KMS-11 (cell line): ENCODE measurements at regions not wholly inside any gene's neighbourhood (a gene's known extent, or its start where the extent isn't known, plus 50 kb on each side); places are given as distances from the start of the nearest gene placed in this dataset.

Source experiments
- H2AFZ ChIP-seq: fragments of 200-600 bp; sonication (generic); 2 replicates; pipeline ENCODE4 v1.6.1; 2016; ENCODE audit warnings: antibody characterized with exemption, mixed run types, low read depth
- H3K27ac ChIP-seq: fragments of 200-600 bp; sonication (generic); 2 replicates; pipeline ENCODE4 v1.6.1; 2016; ENCODE audit warnings: mild to moderate bottlenecking, mixed run types
- H3K27me3 ChIP-seq: fragments of 200-600 bp; sonication (generic); 2 replicates; pipeline ENCODE4 v1.6.1; 2017; ENCODE audit warnings: mild to moderate bottlenecking, low read depth, mixed run types, moderate library complexity; ENCODE audit not compliant: insufficient read depth
- H3K36me3 ChIP-seq: fragments of 200-600 bp; sonication (generic); 2 replicates; pipeline ENCODE4 v1.6.1; 2017; ENCODE audit warnings: mild to moderate bottlenecking, mixed run types; ENCODE audit not compliant: insufficient read depth
- H3K4me1 ChIP-seq: fragments of 200-600 bp; sonication (generic); 2 replicates; pipeline ENCODE4 v1.6.1; 2016; ENCODE audit warnings: mild to moderate bottlenecking, low read depth, mixed run types; ENCODE audit not compliant: poor library complexity, severe bottlenecking
- H3K4me2 ChIP-seq: fragments of 200-600 bp; sonication (generic); 2 replicates; pipeline ENCODE4 v1.7.0; 2016; ENCODE audit warnings: mild to moderate bottlenecking, mixed run types
- H3K4me3 ChIP-seq: fragments of 200-600 bp; sonication (generic); IDR thresholded peaks from 2 replicates; pipeline ENCODE4 v1.6.1; 2017; ENCODE audit warnings: low read depth, low read length, mixed read lengths; ENCODE audit not compliant: insufficient read depth
- H3K79me2 ChIP-seq: fragments of 200-600 bp; sonication (generic); 2 replicates; pipeline ENCODE4 v1.6.1; 2016; ENCODE audit warnings: low read depth, mixed run types; ENCODE audit not compliant: insufficient read depth
- H3K9ac ChIP-seq: fragments of 200-600 bp; sonication (generic); 2 replicates; pipeline ENCODE4 v1.6.1; 2016; ENCODE audit warnings: mild to moderate bottlenecking, mixed run types
- H4K20me1 ChIP-seq: fragments of 200-600 bp; sonication (generic); 2 replicates; pipeline ENCODE4 v1.6.1; 2016; ENCODE audit warnings: mild to moderate bottlenecking, mixed run types; ENCODE audit not compliant: insufficient read depth
- TF ChIP-seq, protein P1 (sequence below): fragments of 200-600 bp; sonication (generic); conservative IDR thresholded peaks from 2 replicates; pipeline ENCODE4 v1.6.1; 2017; ENCODE audit warnings: low read depth, mild to moderate bottlenecking, antibody characterized with exemption, low read length, moderate library complexity, mixed read lengths

GRCh38 chr12:127400221-127400620, 866.7 kb upstream of the TMEM132C start:
- TF ChIP-seq, protein P1, sequence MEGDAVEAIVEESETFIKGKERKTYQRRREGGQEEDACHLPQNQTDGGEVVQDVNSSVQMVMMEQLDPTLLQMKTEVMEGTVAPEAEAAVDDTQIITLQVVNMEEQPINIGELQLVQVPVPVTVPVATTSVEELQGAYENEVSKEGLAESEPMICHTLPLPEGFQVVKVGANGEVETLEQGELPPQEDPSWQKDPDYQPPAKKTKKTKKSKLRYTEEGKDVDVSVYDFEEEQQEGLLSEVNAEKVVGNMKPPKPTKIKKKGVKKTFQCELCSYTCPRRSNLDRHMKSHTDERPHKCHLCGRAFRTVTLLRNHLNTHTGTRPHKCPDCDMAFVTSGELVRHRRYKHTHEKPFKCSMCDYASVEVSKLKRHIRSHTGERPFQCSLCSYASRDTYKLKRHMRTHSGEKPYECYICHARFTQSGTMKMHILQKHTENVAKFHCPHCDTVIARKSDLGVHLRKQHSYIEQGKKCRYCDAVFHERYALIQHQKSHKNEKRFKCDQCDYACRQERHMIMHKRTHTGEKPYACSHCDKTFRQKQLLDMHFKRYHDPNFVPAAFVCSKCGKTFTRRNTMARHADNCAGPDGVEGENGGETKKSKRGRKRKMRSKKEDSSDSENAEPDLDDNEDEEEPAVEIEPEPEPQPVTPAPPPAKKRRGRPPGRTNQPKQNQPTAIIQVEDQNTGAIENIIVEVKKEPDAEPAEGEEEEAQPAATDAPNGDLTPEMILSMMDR = no peak
- Histone ChIP-seq H3K79me2 (no peaks in the 10 kb centered on the region), H3K36me3 (no peaks in the 10 kb centered on the region), H2AFZ (no peak overlapping the region), H3K4me3 (no peak overlapping the region), H3K27ac (no peak overlapping the region), H4K20me1 (no peaks in the 10 kb centered on the region), H3K4me2 (no peak overlapping the region), H3K27me3 (no peaks in the 10 kb centered on the region), H3K9ac (no peak overlapping the region), H3K4me1 (no peaks in the 10 kb centered on the region)

- H3K4me2 ChIP-seq = no peak overlapping the region
- no peak overlapping the region for H3K27ac ChIP-seq
- H2AFZ ChIP-seq = no peak overlapping the region
These were observed 866.0 kb upstream of the TMEM132C start for GRCh38 chr12:127401005-127401404.

GRCh38 chr12:127401536-127401935, 865.4 kb upstream of the TMEM132C start:
- no peaks in the 10 kb centered on the region for H3K79me2 ChIP-seq
- TF ChIP-seq, protein P1 = no peak

More at GRCh38 chr12:127401005-127401404, 866.0 kb upstream of the TMEM132C start:
- no peaks in the 10 kb centered on the region for H3K4me1 ChIP-seq
- no peak overlapping the region for H3K4me3 ChIP-seq
- no peaks in the 10 kb centered on the region for H3K27me3 ChIP-seq
- TF ChIP-seq, protein P1 = no peak
- H4K20me1 ChIP-seq = no peaks in the 10 kb centered on the region
- H3K79me2 ChIP-seq = no peaks in the 10 kb centered on the region
- H3K9ac ChIP-seq = no peak overlapping the region
- H3K36me3 ChIP-seq = no peaks in the 10 kb centered on the region

GRCh38 chr12:127411166-127411915, 855.6 kb upstream of the TMEM132C start:
- H2AFZ ChIP-seq = no peak overlapping the region
- no peaks in the 10 kb centered on the region for H3K36me3 ChIP-seq
- TF ChIP-seq, protein P1 = no peak
- H3K4me2 ChIP-seq = no peak overlapping the region
- H3K9ac ChIP-seq = no peak overlapping the region
- H3K4me3 ChIP-seq = no peak overlapping the region
- no peaks in the 10 kb centered on the region for H3K79me2 ChIP-seq
- no peak overlapping the region for H3K27ac ChIP-seq
- no peaks in the 10 kb centered on the region for H3K27me3 ChIP-seq
- no peaks in the 10 kb centered on the region for H3K4me1 ChIP-seq
- H4K20me1 ChIP-seq = no peaks in the 10 kb centered on the region

More at GRCh38 chr12:127401536-127401935, 865.4 kb upstream of the TMEM132C start:
- Histone ChIP-seq H3K4me2 (no peak overlapping the region), H3K27me3 (no peaks in the 10 kb centered on the region), H3K4me3 (no peak overlapping the region), H2AFZ (no peak overlapping the region), H3K27ac (no peak overlapping the region), H3K9ac (no peak overlapping the region), H3K4me1 (no peaks in the 10 kb centered on the region), H4K20me1 (no peaks in the 10 kb centered on the region), H3K36me3 (no peaks in the 10 kb centered on the region)
